Activated effector memory CD4-positive, alpha-beta T cell treated with Interleukin-2 at 50 U/mL for 16 hours (primary cell): ENCODE measurements at regions not wholly inside any gene's neighbourhood (a gene's known extent, or its start where the extent isn't known, plus 50 kb on each side); places are given as distances from the start of the nearest gene placed in this dataset.
A peak's percentile ranks its signal among the peaks of the same experiment; 100 is the strongest.
"Not testable (repeated sequence)": the region's sequence is repeated elsewhere in the genome, so short reads cannot be mapped to it uniquely, and the experiment has no call there.

Source experiments
- DNase-seq: peaks from one replicate; pipeline ENCODE4 v3.0.0-alpha.2; 2020

- DNase-seq = not testable (repeated sequence)
Measured at GRCh38 chr15:30761365-30761764, 135.4 kb downstream of the ARHGAP11B start.

GRCh38 chr15:30769390-30770124 is 134.2 kb upstream of the FAN1 start:
- not testable (repeated sequence) for DNase-seq

DNA sequence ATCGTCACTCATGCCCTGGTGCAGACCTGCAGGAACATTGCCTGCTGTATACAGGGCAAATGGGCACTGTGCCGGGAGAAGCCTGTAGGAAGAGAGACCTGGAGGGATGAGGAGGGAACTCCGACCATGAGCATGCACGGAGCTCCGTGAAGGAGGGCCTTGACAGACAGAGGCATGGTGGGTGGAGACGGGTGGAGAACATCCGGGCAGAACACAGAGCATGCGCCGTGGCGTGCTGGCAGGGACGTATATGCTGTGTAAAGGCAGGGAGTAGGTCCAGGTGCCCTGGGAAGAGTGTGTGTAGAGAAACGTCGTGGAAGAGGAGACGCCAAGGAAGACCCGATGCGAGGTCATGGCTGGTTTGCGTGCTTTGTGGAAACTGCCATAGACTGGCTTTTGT is 133.0 kb upstream of the FAN1 start:
- DNase-seq = no peak

DNA sequence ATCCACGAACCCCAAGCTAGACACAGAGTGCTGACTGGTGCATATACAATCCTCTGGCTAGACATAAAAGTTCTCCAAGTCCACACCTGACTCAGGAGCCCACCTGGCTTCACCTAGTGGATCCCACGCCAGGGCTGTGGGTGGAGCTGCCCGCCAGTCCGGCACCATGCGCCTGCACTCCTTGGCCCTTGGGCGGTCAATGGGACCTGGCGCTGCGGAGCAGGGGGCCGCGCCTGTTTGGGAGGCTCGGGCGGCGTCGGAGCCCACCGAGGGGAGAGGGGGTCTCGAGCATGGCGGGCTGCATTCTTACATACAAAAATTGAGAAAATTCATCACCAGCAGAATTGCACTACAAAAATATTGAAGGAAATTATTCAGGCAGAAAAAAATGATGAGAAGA is 120.7 kb upstream of the FAN1 start:
- DNase-seq = no peak

DNA sequence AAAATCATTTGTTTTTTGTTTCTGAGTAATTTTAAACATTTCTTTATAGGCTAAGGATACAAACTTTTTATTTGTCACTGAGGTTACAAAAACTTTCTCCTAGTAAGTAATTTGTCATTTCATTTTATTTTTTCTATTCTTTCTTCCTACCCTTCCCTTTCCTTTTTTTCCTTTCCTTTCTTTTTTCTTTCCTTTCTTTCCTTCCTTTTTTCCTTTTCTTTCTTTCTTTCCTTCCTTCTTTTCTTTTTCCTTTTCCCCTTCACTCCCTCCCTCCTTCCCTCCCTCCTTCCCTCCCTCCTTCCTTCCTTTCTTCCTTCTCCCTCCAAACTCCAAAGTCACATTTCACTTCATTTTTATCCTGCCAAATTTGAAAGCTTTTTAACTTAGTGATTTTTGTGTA is 115.1 kb upstream of the FAN1 start:
- DNase-seq = no peak

DNA sequence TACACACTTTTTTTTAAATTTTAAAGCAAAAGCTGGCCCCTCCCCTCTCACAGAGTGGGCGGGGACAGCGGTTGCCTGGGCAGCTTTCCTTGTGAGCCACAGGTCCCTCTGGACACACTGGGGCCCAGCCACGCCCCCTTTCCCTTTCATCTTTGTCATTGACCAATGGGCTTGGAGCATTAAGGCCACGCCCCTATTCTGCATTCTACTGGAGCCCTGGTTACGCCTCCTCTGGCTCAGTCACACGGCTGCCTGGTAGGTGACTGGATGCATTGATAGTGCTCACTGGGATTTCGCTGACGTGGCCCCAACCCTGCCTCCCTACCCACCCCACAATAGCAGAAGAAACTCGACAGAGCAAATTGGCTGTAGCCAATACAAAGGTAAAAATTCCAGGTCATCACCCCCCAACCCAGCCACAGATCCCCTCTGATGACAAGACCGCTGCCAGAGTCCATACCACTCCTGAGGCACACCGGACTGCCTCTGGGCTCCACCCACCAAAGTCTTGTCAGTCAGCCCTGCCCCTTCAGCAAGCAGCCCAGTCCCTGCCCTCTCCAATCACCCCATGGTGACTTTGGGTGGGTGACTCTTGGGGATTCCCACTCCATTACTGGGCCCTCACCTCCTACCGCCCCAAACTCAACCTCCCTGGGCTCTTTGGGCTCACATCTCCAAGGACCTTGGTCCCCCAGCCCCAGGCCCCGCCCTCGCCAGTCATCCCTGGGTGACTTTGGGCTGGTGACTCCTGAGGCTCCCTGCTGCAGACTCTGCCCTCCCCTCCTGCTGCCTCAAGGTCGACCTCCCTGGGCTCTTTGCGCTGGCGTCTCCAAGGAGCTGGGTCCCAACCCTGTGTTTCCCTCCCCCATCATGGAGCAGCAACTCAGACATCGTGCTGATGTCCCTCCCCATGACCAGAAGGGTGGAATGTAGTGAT is 112.2 kb upstream of the FAN1 start:
- DNase-seq = no peak

DNA sequence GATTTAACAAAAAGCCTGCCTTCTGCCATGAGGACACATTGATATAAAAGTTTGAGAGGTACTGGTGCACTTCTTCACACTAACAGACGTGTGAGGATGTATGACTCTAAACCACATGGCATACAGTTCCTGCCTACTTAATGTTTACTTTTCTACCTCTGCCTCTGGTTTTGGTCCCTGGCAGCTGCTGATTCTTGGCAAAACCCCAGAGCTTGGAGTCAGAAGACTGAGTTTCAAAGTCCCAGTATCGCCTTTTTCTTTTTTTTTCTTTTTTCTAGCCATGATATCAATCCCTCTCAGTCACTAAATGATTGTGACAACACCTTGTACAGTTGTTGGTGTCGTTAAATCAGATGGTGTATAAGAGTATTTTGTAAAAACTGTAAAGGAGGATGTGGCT is 110.9 kb upstream of the FAN1 start:
- DNase-seq = not testable (repeated sequence)

GRCh38 chr15:30794388-30794787 is 109.3 kb upstream of the FAN1 start:
- DNase-seq = no peak

- not testable (repeated sequence) for DNase-seq
Measured at GRCh38 chr15:30799565-30799964, 104.2 kb upstream of the FAN1 start.

DNA sequence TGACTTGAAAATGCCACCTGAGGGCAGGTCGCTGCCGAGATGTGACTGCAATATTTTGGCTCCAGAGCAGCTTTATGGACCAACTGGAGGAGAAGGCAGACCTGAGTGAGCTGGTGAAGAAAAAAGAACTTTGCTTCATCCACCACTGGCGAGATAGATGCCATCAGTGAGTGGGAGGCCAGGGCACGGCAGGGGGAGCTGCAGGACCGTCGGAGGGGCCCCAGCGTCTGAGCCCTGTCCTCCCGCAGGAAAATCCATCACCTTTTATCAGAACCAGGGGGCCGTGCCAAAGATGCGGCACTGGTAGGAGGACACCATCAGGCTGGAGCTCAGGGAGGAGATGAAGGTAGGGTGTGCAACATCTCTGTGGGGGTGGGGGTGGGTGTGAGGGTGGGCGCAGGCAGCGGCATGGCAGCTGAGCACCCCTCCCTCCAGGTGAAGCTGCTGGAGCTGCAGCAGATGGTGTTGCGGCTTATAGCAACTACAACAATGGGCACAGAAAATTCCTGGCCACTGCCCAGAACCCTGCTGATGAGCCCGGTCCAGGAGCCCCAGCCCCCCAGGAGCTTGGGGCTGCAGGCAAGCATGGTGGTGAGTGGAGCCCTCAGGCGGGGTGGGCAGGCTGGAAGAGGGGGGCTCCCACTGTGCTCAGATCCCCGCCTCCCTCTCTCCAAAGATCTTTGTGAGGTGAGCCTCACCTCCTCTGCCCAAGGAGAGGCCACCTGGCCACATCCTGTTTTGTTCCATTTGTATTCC is 102.4 kb upstream of the FAN1 start:
- not testable (repeated sequence) for DNase-seq

DNA sequence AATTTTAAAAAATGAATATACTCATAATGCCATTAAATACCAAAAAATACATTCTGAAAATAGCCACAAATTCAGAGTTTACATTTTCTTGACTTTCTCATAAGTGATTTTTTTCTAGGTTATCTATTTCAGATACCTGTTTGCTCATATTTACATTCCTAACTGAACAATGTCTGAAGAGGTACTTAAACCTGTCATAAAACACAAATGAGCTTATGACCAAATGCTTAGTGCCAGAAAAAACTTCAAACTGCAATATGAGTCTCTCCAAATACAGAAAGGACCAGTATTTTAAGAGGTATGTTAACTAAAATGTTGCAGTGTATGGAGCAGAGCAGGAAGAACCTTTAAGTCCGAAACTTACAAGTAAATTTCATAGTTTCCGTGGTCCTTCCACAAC is 101.7 kb upstream of the FAN1 start:
- not testable (repeated sequence) for DNase-seq

GRCh38 chr15:30803703-30804102 is 100.0 kb upstream of the FAN1 start:
- not testable (repeated sequence) for DNase-seq

- no peak for DNase-seq
Measured at GRCh38 chr15:30816430-30816829, 87.3 kb upstream of the FAN1 start.

GRCh38 chr15:30823068-30823813 is 80.5 kb upstream of the FAN1 start:
- DNase-seq = peak; percentile 30

DNA sequence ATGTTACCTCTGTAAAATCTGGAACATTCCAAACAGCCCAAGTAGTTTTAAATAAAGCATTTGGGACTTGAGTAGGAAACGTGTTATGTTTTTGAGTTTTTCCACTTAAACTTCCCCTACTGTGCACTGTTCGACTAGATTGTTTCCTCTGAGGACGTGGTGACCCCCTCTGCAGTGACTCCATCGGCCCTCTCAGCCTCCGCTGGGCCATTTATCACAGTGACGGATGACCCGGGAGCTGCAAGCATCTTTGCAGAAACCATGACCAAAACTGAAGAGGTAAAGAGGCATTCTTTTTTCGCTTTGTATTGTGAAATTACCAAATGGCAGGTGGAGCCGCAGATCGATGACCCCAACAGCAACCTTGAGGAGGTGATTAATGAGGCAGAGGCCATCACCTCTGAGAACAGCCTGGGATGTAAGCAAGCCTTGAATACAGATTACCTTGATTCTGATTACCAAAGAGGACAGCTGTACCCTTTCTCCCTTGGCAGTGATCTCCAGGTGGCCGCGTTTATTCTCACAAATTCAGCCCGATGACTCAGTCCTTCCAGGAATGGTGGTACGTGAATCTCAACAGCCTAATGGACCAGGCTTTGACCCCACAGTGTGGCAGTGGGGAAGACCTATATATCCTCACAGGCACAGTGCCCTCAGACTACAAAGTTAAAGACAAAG is 79.1 kb upstream of the FAN1 start:
- DNase-seq = no peak

GRCh38 chr15:30827625-30828303 is 76.0 kb upstream of the FAN1 start:
- no peak for DNase-seq

DNA sequence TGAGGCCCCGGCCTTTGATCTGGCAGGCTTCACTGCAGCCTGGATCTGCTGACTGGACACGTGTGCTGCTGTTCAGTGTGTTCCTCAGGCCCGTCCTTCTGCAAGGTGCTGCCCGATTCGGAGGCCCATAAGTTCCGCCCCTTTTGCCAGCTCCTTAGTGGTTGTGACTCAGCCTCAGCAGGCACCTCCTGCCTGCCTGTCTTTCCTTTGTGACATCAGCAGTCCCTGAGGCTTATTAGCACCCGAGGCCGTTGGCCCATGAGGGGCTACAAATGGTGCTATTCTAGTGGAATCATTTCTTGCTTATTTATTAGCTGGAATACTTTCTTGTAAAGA is 75.4 kb upstream of the FAN1 start:
- DNase-seq = not testable (repeated sequence)

- DNase-seq = no peak
Measured at GRCh38 chr15:30830961-30831360, 72.8 kb upstream of the FAN1 start.

DNA sequence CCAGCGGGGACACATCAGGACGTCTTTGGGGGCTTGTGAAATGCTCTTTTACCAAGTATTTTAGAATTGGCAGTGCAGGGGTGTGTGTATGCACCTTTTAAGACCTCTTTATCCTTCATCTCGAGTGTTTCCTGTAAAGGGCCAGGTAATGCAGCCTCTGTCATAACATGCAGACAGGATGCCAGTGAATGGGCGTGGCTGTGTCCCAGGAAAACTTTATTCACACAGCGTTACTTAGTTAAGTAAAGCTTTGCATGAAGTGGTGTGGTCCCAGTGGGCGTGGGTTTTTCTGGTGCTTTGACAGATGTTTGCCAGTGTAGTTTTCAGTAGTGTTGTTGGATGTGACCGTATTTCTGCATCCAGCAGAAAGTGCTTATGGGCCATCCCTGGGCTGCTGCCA is 70.3 kb upstream of the FAN1 start:
- DNase-seq = not testable (repeated sequence)

DNA sequence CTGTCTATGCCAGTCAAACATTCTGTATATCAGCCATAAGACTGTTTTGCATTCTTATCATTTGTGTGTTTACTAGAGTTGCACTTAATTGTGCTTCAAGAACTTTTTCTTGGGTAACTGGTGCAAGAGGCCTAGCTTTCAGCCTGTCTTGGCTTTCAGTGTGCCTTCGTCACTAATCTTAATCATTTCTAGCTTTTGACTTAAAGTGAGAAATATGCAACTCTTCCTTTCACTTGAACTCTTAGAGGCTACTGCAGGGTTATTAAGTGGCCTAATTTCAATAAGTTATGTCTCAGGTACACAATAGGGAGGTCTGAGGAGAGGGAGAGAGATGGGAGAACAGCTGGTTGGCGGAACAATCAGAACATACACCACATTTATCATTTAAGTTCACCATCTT is 62.1 kb upstream of the FAN1 start:
- DNase-seq = not testable (repeated sequence)

DNA sequence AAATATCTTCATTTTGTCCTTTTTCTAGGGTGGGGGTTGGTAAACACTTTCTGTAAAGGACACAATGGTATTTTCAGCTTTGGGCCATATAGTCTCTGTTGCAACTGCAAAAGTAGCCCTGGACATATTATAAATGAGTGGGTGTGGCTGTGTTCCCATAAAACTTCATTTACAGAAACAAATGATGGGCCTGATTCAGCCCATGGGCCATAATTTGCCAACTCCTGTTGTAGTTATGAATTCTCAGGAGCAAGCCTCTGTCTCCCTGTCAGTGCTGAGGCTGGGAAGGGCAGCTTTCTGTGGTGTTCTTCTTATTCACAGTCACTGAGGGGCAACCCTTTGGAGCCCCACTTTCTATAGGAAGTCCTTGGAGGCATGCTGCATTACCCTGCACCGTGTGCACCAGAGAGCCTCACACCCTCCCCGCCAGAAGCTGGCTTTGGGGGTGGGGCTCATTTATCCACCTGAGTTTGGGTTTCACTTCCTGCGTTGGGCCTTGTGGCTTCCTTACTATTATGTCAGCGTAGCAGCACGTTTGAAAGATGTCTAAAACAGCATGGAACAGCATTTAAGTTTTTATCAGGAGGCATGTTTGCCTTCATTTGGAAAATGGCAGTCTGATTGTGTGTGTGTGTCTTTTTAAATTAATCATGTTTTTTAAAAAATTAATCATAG is 60.8 kb upstream of the FAN1 start:
- peak; percentile 41 for DNase-seq
